Stomach (tissue), 4 donors: ENCODE measurements at regions not wholly inside any gene's neighbourhood (a gene's known extent, or its start where the extent isn't known, plus 50 kb on each side); places are given as distances from the start of the nearest gene placed in this dataset.
A peak's percentile ranks its signal among the peaks of the same experiment; 100 is the strongest.

Source experiments
- EP300 ChIP-seq: sonication (generic); formaldehyde crosslinking; IDR thresholded peaks from one replicate; pipeline ENCODE4 v1.6.1; 2017; ENCODE audit warnings: antibody characterized with exemption
- POLR2A ChIP-seq, 4 donors: fragments of 450-650 bp; IDR thresholded peaks; one replicate each; pipeline ENCODE4 v1.6.1; 2016; ENCODE audit warnings: antibody characterized with exemption in 4 of 4, control low read depth in 2 of 4, mild to moderate bottlenecking in 1 of 4, moderate library complexity in 1 of 4
- POLR2AphosphoS5 ChIP-seq, 3 donors: sonication (generic); formaldehyde crosslinking; IDR thresholded peaks; one replicate each; pipeline ENCODE4 v1.6.1; 2016; ENCODE audit warnings: antibody characterized with exemption in 3 of 3
- TF ChIP-seq, protein P1 (sequence below), 7 experiments: fragments of 450-650 bp in 4 of 7; fragments of 200-600 bp in 3 of 7; sonication (generic) in 3 of 7; IDR thresholded peaks; one replicate each; pipeline ENCODE4 v1.5.1; 2016 to 2019; ENCODE audit warnings: antibody characterized with exemption in 7 of 7, control low read depth in 2 of 7, mild to moderate bottlenecking in 1 of 7

DNA sequence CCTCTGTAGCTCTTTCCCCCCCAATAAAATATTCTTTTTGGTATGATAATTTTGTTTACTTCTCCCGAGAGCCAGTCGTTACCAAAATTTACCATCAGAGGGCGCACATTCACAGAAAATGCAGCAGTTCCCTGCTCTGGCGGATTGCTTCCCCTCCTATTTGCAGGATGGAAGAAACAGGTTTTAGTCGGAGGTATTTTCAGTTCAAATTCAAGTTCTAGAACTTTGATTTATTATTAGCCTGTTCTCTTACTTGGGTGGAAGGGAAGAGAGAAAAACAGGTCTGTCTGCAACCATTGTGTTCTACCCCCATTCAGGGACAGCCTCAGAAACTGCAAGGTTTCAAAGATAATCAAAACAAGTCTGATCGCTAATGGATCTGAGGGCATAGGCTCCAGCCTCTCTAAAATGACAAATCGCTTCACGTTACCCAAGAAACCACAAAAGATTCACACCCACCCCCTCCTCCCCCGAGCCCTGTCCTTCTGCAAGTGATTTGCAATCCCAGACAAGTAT, 263.8 kb upstream of the RPS6KA3 start:
- TF ChIP-seq, protein P1, sequence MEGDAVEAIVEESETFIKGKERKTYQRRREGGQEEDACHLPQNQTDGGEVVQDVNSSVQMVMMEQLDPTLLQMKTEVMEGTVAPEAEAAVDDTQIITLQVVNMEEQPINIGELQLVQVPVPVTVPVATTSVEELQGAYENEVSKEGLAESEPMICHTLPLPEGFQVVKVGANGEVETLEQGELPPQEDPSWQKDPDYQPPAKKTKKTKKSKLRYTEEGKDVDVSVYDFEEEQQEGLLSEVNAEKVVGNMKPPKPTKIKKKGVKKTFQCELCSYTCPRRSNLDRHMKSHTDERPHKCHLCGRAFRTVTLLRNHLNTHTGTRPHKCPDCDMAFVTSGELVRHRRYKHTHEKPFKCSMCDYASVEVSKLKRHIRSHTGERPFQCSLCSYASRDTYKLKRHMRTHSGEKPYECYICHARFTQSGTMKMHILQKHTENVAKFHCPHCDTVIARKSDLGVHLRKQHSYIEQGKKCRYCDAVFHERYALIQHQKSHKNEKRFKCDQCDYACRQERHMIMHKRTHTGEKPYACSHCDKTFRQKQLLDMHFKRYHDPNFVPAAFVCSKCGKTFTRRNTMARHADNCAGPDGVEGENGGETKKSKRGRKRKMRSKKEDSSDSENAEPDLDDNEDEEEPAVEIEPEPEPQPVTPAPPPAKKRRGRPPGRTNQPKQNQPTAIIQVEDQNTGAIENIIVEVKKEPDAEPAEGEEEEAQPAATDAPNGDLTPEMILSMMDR (IDR thresholded peaks at IDR 0.05): peak in 5 of 7 experiments; percentile 39 to 78 (median 65)
- TF ChIP-seq POLR2AphosphoS5 (IDR thresholded peaks at IDR 0.05): no peak
- no peak for TF ChIP-seq POLR2A (IDR thresholded peaks at IDR 0.05)
- no peak for TF ChIP-seq EP300
